GM19372 (cell line): ENCODE measurements at regions not wholly inside any gene's neighbourhood (a gene's known extent, or its start where the extent isn't known, plus 50 kb on each side); places are given as distances from the start of the nearest gene placed in this dataset.

Experiments
- ATAC-seq: cut with Tn5 transposase; IDR thresholded peaks from one replicate; pipeline ENCODE4 v1.9.1; 2021; ENCODE audit warnings: mild to moderate bottlenecking, low read depth, moderate library complexity; ENCODE audit not compliant: unreplicated experiment

DNA sequence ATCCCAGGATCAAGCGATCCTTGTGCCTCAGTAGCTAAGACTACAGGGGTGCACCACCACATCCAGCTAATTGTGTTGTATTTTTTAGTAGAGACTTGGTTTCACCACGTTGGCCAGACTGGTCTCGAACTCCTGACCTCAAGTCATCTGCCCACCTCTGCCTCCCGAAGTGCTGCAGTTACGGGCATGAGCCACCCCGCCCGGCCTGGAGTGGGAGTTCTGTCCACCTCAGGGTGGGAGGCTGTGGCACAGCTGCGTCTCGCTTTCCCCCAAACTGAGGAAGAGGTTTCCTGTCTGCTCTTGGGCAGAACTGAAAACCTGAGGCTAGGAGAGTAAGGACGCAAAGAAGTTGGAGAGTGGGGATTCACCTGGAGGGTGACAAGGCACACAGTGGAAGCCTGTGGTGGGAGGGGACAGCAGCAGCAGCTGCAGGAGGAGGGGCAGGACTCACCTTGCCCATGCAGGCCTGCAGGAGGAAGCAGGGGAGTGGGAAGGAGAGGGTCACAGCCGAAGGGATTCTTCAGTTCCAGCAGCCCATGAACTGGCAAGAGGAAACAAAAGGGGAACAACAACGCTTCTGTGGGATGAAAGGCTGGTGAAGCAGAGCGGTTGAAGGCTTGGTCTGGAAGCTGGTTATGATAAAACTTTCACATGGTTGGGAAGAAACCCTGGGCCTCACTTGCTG, 181.4 kb downstream of the GAS1 start:
- no peak for ATAC-seq

DNA sequence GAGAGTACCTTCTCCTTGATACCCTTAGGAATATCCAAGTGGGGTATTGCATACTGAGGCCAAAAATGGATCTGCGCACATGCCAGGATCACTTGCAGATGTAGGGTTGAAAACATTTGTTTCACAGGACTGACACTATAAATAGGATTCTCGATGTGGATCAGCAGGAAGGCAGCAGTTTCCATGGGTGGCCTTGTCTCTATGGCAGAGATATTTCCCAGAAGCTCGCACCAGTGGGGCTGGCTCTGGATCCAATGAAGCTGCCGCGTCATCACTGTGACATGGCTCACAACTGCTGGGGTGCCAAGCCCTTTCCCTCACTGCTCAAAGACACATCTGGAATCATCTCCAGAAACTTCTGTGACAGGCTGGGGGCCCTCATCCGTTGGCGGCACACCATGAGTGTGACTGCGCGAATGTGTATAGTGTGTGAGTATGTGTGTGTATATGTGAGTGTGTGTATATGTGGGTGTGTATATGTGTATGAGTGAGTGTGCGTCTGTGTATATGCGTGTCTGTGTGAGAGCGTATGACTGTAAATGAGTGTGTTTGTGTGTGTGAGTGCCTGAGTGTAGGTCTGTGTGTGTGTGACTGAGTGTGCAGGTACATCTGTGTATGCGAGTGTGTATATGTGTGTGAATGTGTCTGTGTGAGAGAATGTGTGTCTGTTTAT, 182.5 kb downstream of the GAS1 start:
- no peak for ATAC-seq

DNA sequence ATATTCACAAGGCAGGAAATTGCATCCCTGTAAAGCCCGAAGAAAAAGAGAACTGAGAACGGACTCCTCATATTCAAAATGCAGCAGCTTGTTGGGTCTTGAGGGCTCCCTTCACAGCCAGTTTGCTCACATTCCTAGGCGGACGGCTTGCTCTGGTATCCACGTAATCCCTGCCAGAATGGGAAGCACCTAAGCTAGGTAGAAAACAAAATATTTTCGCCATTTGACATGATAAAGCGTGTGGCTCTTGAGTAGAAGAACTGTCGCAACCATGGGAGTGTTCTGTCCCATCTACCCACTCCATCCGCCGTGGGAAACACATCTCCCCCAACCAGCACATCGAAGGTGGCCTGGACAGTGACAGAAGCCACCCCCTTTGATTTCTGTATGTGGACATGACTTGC, 183.1 kb downstream of the GAS1 start:
- no peak for ATAC-seq

DNA sequence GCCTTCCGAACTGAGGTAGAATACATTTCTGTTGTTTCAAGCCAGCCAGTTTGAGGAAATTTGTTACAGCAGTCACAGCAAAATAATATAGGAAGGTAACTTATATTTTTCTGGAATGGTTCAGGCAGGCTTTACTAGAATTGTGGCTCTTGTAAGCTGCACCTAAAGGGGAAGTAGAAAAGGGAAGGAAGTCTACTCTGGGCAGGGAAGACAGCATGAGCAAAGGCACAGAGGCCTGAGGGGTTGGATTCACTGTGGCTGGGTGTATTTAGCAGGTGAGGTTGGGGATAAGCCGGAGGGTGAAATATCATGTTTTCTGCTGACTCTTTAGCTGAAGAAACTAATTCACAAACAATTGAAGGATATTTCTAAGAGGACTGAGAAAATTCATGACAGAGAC, 183.5 kb downstream of the GAS1 start:
- ATAC-seq: no peak

DNA sequence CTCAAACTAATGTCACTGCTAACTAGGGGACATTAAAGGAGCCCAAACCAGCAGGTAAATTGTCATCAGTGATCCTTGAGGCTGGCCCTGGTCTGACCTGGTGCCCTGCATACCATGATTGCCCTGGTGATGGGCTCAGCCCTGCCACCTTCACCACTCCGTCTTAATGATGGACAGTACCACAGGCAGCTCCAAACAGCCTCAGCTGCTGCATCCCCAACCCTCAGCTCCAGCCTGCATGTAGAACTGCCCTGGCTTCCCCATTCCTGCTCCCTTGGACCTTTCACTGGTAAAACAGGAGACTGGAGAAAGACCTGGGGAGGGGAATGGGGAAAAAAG, 190.0 kb downstream of the GAS1 start:
- ATAC-seq: no peak

DNA sequence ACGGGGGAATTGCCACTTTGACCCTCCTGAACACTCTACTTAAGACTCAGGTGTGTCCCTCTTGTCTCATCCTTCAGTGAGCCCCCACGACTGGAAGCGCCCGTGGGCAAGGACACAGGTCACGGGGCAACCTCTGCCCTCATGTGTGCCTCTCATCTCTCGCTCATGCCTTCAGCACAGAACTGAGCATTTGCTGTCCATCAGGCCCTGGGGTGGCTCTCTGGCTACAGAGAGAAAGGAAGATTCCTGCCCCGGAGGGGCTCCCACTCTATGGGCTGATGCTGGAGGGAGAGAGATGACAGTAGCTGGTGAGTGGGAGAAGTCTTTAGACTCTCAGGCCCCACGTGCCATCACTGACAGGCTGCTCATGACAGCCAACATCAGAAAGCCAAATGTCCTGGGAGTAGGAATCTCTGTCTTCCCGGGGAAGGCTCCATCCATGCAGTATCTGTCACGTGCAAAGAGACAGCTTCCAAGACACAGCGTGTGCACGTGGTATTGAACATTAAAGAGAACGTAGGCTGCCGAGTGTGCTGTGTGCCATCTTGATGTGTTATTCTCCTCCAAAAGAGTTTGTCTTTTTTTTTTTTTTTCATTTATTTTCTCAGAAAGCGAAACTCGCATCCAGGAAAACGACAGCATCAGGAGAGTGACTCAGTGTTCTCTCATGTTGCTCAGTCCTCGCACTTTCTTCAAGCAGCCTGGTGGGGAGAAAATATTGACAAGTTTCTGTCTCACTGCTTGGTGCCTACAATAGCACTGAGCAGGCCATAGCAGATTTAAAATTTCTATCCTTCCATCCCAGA, 190.5 kb downstream of the GAS1 start:
- no peak for ATAC-seq

DNA sequence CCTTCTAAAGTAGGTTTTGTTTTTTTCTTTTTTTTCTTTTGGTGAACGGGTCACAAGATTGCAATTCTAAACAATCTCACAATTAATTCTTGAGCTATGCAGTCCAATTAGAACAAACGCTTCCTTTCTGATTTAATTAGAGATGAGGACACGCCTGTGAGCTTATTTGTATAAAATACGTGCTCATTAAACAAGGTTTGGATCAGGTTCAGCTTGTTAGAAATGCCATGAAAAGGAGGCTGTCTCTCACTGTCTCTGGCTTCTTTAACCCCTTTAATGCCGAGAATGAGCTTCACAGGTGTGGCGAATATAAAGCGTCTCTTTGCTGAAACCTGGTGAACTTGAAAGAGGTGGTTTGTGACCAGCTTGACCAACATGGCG, 191.8 kb downstream of the GAS1 start:
- ATAC-seq: no peak

DNA sequence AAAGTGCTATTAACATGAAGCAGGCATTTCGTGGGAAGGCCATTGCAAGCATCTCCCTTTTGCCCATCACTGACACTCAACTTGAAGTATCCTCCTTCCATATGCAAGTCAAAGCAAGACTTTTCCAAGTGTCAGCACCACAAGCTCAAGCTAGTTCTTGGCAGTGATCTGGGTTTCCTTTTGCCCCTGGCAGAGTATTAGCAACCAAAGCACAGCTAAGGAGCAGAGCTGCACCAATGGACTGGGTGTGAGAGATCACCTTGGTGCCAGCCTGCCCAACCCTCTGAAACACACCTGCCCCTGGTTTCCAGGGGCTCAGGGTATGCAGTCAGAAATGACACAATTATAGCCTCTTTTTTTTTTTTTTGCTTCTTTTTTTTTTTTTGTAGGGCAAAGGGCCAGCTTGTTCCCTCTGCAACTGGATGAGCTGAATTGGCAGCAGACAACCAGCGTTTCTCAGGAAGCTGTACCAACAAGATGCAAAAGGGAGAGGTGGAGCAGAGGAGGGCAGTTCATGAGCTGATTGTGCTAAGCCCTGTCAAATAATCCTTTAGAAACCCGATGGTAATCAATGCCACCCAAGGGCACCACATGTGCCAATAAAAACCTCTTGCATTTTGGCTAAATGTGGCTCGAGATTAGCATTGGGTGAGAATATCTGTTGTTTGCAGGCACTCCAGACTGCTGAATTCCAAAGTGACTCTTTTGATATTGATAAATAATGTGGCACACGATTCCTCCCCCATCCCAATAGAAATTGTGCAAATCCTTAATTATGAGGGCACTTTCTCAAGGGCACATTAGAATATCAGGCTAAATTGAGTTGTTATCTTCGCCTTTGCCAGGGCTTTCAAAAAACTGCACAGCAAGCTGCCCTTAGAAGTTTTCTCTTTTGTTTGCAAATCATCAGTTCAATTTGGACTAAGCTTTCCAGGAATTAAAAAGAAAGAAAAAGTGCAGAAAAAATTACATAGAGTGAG, 192.4 kb downstream of the GAS1 start:
- no peak for ATAC-seq

DNA sequence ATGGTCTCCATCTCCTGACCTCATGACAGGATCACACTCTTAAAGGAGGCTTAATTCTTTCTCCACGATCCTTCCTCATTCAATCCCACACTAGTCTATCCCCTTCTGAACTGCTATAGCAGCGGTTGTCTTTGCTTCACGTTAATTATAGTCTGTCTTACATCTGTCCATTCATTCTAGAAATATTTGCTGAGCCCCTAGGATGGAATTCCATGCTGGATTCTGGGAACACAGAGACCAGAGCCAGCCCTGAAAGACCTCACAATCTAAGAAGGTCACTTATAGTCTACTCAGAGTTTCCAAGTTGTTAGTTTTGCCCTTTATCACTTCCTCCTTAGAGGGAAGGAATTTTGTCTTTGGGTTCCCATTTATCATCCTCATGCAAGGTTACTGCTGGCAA, 193.5 kb downstream of the GAS1 start:
- ATAC-seq: no peak

DNA sequence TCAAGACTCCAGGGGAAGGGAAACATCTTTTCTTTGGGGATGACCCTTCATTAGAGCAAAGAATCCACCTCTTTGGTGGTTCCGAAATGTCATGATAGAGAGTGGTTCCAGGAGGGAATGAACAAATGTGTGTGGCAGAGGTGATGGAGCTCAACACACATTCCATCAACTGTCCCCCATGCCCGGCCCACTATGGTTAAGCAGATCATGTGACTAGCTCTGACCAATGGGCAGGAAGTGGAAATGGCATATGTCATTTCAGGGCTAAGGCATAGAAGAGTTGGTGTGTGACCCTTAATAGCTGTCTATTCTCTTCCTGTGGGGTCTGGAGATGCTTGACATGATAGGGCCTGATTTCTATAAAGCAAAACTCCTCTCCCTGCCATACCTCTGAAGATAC, 194.6 kb downstream of the GAS1 start:
- no peak for ATAC-seq

DNA sequence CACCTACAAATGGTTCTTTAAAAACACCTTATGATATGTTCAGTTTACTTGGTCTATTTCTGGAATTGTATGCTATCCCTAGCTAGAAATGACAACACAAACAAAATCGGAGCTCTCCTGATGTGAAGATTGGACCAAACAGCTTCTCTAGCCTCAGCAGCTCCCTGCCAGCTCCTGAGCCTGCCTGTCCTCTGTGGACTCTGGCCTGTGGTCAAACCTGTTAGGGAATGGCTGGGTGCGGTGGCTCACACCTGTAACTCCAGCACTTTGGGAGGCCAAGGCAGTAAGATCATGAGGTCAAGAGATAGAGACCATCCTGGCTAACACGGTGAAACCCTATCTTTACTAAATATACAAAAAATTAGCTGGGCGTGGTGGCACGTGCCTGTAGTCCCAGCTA, 195.3 kb downstream of the GAS1 start:
- ATAC-seq: no peak

DNA sequence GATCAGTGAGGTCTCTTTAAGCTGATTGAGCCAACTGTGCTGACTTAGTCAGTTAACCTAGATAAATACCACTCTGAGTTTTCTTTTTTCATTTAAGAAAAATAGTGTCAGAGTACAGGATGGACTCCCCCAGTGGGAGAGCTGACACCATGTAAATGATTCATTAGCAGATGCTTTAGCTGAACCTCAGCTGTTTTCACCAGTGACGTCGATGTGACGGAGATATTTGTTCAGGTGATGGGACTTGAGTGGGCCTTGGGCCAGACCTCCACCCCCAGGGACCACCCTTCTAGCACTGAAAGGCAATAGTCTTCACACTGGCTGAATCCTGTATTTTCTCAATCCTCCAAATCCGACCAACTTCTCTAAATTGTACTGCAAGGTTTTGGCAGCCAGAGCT, 196.1 kb downstream of the GAS1 start:
- ATAC-seq: no peak

DNA sequence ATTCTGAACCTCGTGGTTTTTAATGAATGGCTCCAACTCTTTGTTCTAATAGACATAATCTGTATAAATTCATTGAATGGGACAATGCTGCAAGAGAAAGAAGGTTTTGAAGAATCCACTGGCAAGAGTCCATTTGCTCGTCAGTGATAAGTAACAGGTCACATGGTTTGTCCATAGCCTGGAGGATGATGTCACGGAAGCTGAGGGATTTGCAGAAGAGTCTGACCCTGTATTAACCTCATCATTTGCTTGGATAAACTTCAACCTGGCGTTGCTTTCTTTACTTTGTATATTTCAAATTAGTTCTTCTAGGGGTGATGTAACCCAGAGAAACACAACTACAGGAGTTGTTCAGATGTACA, 197.4 kb downstream of the GAS1 start:
- ATAC-seq: no peak

DNA sequence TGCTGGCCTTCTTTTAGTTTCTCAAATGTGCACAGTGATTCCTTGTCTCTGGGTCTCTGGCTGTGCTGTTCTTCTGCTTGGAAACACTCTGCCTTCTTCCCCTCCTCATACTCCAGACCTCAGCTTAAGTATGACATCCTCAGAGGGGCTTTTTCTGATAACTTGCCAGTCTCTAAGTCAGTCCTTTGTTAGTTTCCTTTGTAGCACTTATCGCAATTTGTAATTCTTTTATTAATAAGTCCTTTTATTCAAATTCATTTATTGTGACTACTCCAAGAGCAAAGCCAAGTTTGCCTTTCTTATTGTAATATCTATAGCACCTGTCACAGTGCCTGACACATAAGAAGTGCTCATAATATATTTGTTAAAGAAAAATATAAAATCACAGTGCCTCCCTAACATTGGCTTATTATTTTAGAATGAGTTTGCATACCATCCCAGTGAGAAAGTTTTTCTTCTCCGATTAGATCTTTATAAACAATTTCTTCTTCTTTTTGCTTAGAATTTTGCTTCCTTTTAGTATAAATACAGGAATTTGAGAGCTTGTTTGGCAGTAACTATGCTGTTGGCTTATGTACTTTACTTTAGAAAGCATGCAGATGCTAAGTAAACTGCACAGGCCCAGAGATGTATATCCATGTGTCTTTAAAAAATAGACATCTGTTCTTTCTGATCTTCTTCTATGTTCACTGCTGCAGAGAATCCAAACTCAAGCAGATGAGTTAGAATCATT, 198.0 kb downstream of the GAS1 start:
- ATAC-seq: no peak

DNA sequence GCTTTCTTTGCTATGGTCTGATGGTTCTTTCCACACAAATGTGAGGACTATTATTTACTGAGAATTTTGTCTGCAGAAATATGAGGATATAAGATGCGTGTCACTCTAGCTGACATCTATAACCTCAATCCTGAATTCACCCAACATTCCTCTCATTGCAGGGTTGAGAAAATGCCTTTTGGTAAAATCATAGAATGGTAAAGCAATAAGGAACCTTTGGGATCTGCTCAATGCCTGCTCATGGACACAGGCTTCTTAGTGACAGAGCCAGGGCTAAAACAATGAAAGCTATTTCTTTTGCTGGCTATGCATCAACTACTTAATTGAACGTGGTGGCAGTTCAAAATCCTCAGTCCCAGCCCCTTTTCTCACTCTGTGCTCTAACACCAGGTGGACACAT, 199.6 kb downstream of the GAS1 start:
- ATAC-seq: no peak

DNA sequence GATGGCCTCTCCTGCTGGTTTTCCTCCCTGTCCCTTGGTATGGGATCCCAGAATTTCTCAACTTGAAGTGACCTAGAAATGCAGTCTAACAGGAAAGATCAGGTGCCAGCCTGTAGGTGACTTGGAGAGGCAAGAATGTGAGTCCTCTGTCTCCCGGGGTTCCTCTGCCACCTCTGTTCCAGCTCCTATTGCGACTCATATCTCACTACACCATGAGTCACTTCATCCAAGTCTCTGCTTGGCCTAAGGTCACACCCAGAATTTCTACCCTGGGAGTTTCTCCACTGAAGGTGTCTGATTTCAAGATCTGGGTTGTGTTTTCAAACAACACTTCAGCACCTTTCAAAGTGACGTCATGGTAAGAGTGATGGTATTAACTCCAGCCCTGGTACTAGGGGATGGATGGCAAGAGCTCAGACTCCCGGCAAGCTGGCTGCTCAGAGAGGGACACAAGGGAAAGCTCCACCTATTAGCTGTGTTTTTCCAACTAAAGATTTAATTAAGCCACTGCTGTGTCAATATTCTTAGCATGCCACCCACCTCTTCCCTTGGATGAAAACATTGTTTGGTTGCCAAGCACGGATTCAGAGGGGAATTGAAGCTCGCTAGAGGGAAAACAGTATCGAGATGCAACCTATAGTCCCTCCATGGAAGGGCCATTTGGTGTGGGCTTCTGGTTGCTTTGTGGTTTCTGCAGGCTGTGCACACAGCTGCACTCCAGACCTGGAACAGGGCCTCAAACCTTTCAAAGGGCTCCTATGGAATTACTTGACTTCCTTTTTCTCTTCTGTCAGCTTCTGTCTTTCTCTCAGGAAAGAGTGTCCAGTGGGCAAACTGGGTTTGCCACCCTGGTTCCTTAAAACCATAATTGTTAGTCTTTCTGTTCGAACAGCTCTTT, 205.7 kb downstream of the GAS1 start:
- no peak for ATAC-seq

DNA sequence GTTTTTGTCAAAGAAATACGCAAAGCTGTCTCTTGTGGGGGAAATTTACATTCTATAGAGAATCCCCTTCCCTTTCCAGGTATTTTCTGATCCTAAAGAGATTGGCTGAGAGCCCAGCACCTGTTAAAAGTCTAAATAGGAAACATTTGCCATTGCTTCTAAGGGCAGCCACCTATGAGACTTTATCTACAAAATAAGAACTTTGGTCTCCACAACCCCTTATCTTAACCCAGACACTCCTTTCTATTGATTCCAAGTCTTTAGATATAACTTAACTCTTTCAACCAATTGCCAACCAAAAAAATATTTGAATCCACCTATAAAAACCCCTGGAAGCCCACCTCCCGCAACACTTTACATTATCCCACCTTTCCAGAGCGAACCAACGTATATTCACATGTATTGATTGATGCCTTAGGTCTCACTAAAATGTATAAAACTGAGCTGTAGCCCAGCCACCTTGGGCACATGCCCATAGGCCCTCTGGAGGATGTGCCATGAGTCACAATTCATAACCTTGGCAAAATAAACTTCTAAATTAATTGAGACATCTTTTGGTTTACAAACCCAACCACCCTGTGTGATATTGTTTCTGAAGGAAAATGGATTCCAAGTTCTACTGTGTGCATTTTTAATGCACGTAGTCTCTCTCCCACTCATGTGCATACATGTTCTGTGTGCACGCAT, 211.4 kb downstream of the GAS1 start:
- no peak for ATAC-seq

DNA sequence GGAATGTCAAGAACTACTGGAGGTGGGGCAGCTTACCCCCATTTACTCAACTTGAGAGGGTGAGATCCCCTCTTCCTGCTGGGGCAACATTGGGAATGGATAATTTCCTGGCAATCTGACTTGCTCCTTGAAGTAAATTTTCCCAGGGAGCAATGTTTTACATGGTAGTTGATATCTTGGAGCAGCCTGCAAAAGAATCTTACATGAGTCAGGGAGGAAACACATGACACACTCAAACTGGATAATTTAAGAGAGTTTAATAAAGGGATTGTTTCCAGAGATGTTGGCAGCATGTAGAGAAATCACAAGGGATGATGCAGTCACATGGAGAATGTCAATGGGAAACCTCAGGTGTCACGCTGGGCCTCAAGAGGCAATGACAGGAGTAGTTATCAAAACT, 212.5 kb downstream of the GAS1 start:
- no peak for ATAC-seq

DNA sequence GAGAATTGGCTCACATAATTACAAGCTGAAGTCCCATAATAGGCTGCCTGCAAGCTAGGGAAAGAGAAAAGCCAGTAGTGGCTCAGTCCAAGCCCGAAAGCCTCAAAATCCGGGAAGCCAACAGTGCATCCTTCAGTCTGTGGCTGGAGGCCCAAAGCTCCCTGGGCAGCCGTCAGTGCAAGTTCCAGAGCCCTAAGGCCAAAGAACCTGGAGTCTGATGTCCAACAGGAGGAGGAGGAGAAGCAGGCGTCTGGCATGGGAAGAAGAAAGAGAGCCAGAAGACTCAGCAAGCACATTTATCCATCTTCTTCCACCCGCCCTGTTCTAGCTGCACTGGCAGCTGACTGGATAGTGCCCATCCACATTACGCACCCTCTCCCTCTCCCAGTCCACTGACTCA, 213.4 kb downstream of the GAS1 start:
- ATAC-seq: no peak
